ENCODE measurements at regions not wholly inside any gene's neighbourhood (a gene's known extent, or its start where the extent isn't known, plus 50 kb on each side); places are given as distances from the start of the nearest gene placed in this dataset.

- TF ChIP-seq, protein P1, sequence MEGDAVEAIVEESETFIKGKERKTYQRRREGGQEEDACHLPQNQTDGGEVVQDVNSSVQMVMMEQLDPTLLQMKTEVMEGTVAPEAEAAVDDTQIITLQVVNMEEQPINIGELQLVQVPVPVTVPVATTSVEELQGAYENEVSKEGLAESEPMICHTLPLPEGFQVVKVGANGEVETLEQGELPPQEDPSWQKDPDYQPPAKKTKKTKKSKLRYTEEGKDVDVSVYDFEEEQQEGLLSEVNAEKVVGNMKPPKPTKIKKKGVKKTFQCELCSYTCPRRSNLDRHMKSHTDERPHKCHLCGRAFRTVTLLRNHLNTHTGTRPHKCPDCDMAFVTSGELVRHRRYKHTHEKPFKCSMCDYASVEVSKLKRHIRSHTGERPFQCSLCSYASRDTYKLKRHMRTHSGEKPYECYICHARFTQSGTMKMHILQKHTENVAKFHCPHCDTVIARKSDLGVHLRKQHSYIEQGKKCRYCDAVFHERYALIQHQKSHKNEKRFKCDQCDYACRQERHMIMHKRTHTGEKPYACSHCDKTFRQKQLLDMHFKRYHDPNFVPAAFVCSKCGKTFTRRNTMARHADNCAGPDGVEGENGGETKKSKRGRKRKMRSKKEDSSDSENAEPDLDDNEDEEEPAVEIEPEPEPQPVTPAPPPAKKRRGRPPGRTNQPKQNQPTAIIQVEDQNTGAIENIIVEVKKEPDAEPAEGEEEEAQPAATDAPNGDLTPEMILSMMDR (IDR thresholded peaks at IDR 0.05; ENCODE audit: control extremely low read depth in 1 of 3, insufficient read depth in 1 of 3, low read depth in 1 of 3, low read length in 3 of 3) = no peak
- TF ChIP-seq JUND (IDR thresholded peaks at IDR 0.05; ENCODE audit: low read length) = no peak
- no peak for TF ChIP-seq CHD1 (IDR thresholded peaks at IDR 0.05; ENCODE audit: low read depth, low read length)
- no peak for TF ChIP-seq RFX5 (IDR thresholded peaks at IDR 0.05; ENCODE audit: borderline replicate concordance, low read depth, low read length)
Observed at GRCh38 chr1:101476541-101476940, 239.7 kb downstream of the S1PR1 start (continued).
